PC-3 (cell line): ENCODE measurements at regions not wholly inside any gene's neighbourhood (a gene's known extent, or its start where the extent isn't known, plus 50 kb on each side); places are given as distances from the start of the nearest gene placed in this dataset.
A peak's percentile ranks its signal among the peaks of the same experiment; 100 is the strongest.

Experiments used
- ATAC-seq: fragments of 200-7000 bp; cut with Tn5 transposase; 2 replicates; pipeline ENCODE4 v1.9.1; 2020; ENCODE audit warnings: mild to moderate bottlenecking, moderate library complexity
- BruUV-seq: library from RNA; stranded (reverse); fragments of 400-500 nt; replicated peaks from 2 replicates; lab custom pipeline; 2021; lab: Mats Ljungman, UMichigan
- CTCF ChIA-PET: fragments of 300-600 bp; sonication (Branson Sonifier 250); formaldehyde crosslinking; loops from one replicate; lab custom pipeline; 2022; ENCODE audit warnings: antibody characterized with exemption; lab: Charles Lee
- POLR2A ChIA-PET: fragments of 300-600 bp; sonication (Branson Sonifier 250); formaldehyde crosslinking; loops from one replicate; lab custom pipeline; 2022; ENCODE audit warnings: antibody characterized with exemption; ENCODE audit not compliant: unreplicated experiment; lab: Charles Lee
- DNase-seq: peaks from one replicate; pipeline ENCODE4 v3.0.0-alpha.2; 2015
- H2AFZ ChIP-seq: fragments of 300-600 bp; sonication (generic); 2 replicates; pipeline ENCODE4 v1.6.0; 2016; ENCODE audit warnings: antibody characterized with exemption, low read length
- H3F3A ChIP-seq: fragments of 300-600 bp; sonication (generic); one replicate; pipeline ENCODE4 v1.6.0; 2017; ENCODE audit warnings: antibody characterized with exemption, low read length, control low read depth, mild to moderate bottlenecking; ENCODE audit not compliant: unreplicated experiment
- H3K27ac ChIP-seq: fragments of 300-600 bp; sonication (generic); 2 replicates; pipeline ENCODE4 v1.5.1; 2016; ENCODE audit warnings: mild to moderate bottlenecking, low read length
- H3K27me3 ChIP-seq: fragments of 300-600 bp; sonication (generic); 2 replicates; pipeline ENCODE4 v1.6.1; 2016; ENCODE audit warnings: low read length, mixed read lengths
- H3K36me3 ChIP-seq: fragments of 300-600 bp; sonication (generic); 2 replicates; pipeline ENCODE4 v1.6.1; 2016; ENCODE audit warnings: low read depth, mixed run types, low read length, mixed read lengths
- H3K4me1 ChIP-seq: fragments of 300-600 bp; sonication (generic); 2 replicates; pipeline ENCODE4 v1.5.1; 2016; ENCODE audit warnings: low read length; ENCODE audit not compliant: insufficient read depth
- H3K4me2 ChIP-seq: fragments of 300-600 bp; sonication (generic); 2 replicates; pipeline ENCODE4 v1.6.0; 2016; ENCODE audit warnings: low read length
- H3K4me3 ChIP-seq: fragments of 300-600 bp; sonication (generic); 2 replicates; pipeline ENCODE4 v1.5.1; 2016; ENCODE audit warnings: mild to moderate bottlenecking, low read length, mixed read lengths
- H3K79me2 ChIP-seq: fragments of 300-600 bp; sonication (generic); 2 replicates; pipeline ENCODE4 v1.6.1; 2017; ENCODE audit warnings: low read length, mixed read lengths
- H3K9ac ChIP-seq: fragments of 300-600 bp; sonication (generic); 2 replicates; pipeline ENCODE4 v1.6.0; 2016; ENCODE audit warnings: mild to moderate bottlenecking, low read length
- H3K9me2 ChIP-seq: fragments of 300-600 bp; sonication (generic); replicated peaks from 2 replicates; pipeline ENCODE4 v1.6.1; 2016; ENCODE audit warnings: mixed run types, low read length, mixed read lengths
- H3K9me3 ChIP-seq: fragments of 300-600 bp; sonication (generic); 2 replicates; pipeline ENCODE4 v1.6.1; 2016; ENCODE audit warnings: low read length, mixed read lengths
- H4K20me1 ChIP-seq: fragments of 300-600 bp; sonication (generic); 2 replicates; pipeline ENCODE4 v1.6.1; 2016; ENCODE audit warnings: low read length, mixed read lengths
- CTCF ChIP-seq: fragments of 300-600 bp; sonication (generic); conservative IDR thresholded peaks from 2 replicates; pipeline ENCODE4 v1.5.1; 2017; ENCODE audit warnings: antibody characterized with exemption, low read depth, mild to moderate bottlenecking, low read length
- EZH2 ChIP-seq: fragments of 300-600 bp; sonication (generic); IDR thresholded peaks from one replicate; pipeline ENCODE4 v1.6.1; 2017; ENCODE audit warnings: antibody characterized with exemption, mild to moderate bottlenecking, low read length; ENCODE audit not compliant: unreplicated experiment
- EZH2phosphoT487 ChIP-seq: fragments of 300-600 bp; sonication (generic); IDR thresholded peaks from 2 replicates; pipeline ENCODE4 v1.6.1; 2018; ENCODE audit warnings: mild to moderate bottlenecking, antibody characterized with exemption, low read length, borderline replicate concordance
- intact Hi-C: fragments of 100-400 bp; cut with micrococcal nuclease; formaldehyde crosslinking; loops from 2 replicates; pipeline ENCODE4 v1.9.0; 2023

- no TSS peak for BruUV-seq
- ATAC-seq: peak; percentile 90
Measured at GRCh38 chr3:124599779-124600693, 130.2 kb upstream of the UMPS start.

GRCh38 chr3:124600765-124601164 is 129.5 kb upstream of the UMPS start:
- Histone ChIP-seq H2AFZ (no peak overlapping the region), H3F3A (no peaks in the 10 kb centered on the region), H3K4me2 (peak overlapping the region; percentile 69), H3K79me2 (no peaks in the 10 kb centered on the region), H3K9ac (peak overlapping the region; percentile 39), H3K36me3 (no peaks in the 10 kb centered on the region), H3K27ac (peak overlapping the region; percentile 84), H3K27me3 (no peaks in the 10 kb centered on the region), H3K9me2 (0 out of 2 replicates have a peak, but pooled peaks cover 5% of the 10 kb centered on the region), H3K4me1 (peaks cover 38% of the 10 kb centered on the region), H4K20me1 (no peaks in the 10 kb centered on the region), H3K4me3 (peak overlapping the region; percentile 14; the same call in 1 of the 2 replicates), H3K9me3 (no peaks in the 10 kb centered on the region)
- TF ChIP-seq EZH2phosphoT487 (no peak), CTCF (no peak), EZH2 (no peak)
- BruUV-seq: no TSS peak
- ATAC-seq (peak; percentile 30), DNase-seq (peak; percentile 67)
- CTCF ChIA-PET: no interaction called here
- POLR2A ChIA-PET: no interaction called here
- intact Hi-C loops: loop anchor here (2.0 to 10.0 kb wide), 2 partner anchors 36 to 64 kb away; no protein-coding TSS in a partner anchor

More at GRCh38 chr3:124599779-124600693, 130.2 kb upstream of the UMPS start:
- no peaks in the 10 kb centered on the region for H3K27me3 ChIP-seq
- H3K4me1 ChIP-seq: peaks cover 34% of the 10 kb centered on the region
- 0 out of 2 replicates have a peak overlapping the region, but pooled peaks have one; percentile 4 for H3K4me3 ChIP-seq
- H3F3A ChIP-seq: no peaks in the 10 kb centered on the region
- H3K4me2 ChIP-seq: peak overlapping the region; percentile 69
- no peak overlapping the region for H2AFZ ChIP-seq
- DNase-seq: peak; percentile 99
- H3K9me2 ChIP-seq: 0 out of 2 replicates have a peak, but pooled peaks cover 5% of the 10 kb centered on the region
- no peaks in the 10 kb centered on the region for H3K36me3 ChIP-seq
- H3K27ac ChIP-seq: peak overlapping the region; percentile 84
- ChIA-PET POLR2A (no interaction called here), CTCF (no interaction called here)
- no peaks in the 10 kb centered on the region for H4K20me1 ChIP-seq
- peak overlapping the region; percentile 39 for H3K9ac ChIP-seq
- no peaks in the 10 kb centered on the region for H3K79me2 ChIP-seq
- H3K9me3 ChIP-seq: no peaks in the 10 kb centered on the region
- intact Hi-C loops: loop anchor here (2.0 to 10.0 kb wide), 2 partner anchors 35 to 65 kb away; no protein-coding TSS in a partner anchor
- TF ChIP-seq CTCF (no peak), EZH2phosphoT487 (no peak), EZH2 (no peak)
